SK-N-DZ (cell line): ENCODE measurements at regions not wholly inside any gene's neighbourhood (a gene's known extent, or its start where the extent isn't known, plus 50 kb on each side); places are given as distances from the start of the nearest gene placed in this dataset.
"Not testable (repeated sequence)": the region's sequence is repeated elsewhere in the genome, so short reads cannot be mapped to it uniquely, and the experiment has no call there.

ENCODE experiments used
- DNase-seq: peaks from one replicate; pipeline ENCODE4 v3.0.0-alpha.2; 2015; ENCODE audit warnings: low spot score

- no peak for DNase-seq
These were observed 85.1 kb upstream of the NAV2 start for GRCh38 chr11:19627566-19627965.

- DNase-seq: no peak
These were observed 87.2 kb upstream of the NAV2 start for GRCh38 chr11:19625438-19625837.

DNA sequence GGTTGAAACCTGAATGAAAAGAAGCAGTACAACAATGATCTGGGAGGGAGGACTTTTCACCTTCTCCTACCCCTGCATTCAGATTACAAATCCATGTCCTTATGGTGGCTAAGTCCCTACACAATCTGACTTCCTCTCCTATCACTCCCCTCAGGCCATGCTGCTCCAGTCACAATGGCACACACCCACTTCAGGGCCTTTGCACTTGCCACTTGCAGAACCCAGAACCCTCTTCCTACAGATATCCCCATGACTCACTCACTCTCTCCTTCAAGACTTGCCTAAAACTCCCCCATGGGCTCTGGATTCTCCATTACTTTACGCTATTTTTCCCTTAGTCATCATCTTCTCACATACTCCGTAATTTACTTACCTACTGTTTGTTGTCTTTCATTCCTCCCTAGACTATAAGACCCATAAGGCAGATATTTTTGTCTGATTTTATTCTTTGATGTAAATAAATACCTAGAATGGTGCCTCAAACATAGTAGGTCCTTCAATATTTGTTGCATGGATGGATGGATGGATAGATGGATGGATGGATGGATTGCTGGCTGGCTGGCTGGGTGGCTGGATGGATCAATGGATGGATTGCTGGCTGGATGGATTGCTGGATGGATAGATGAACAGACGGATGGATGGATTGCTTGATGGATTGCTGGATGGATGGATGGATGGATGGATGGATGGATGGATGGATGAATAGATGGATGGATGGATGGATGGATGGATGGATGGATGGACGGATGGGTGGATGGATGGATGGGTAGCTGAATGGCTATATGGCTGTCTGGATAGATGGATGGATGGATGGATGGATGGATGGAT is 94.7 kb upstream of the NAV2 start:
- no peak for DNase-seq

GRCh38 chr11:19615341-19616183 is 97.1 kb upstream of the NAV2 start:
- DNase-seq: no peak

DNA sequence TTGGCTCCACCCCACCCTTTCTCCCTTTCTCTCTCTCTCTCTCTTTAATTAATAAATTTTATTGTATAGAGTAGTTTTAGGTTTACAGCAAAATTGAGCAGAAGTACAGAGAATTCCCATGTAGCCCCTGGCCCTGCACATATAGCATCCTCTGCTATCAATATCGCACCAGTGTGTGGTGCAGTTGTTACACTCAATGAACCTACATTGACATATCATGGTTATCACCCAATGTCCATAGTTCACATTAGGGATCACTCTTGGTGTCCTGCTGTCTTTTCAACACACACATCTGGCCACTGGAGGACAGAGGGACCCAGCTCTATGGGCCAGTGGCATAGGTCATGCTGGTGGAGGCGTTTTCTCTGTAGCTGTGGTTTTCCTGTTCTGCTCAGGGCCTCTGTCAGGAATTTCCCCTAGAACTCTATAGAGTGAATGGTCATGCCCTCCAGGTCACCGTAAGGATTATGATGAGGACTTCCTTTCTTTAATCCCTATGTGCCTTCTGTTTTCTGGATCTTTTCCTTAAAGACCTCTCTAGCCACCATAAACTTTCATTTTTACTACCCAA is 98.2 kb upstream of the NAV2 start:
- DNase-seq: no peak

- not testable (repeated sequence) for DNase-seq
These were observed 100.6 kb upstream of the NAV2 start for GRCh38 chr11:19612025-19612424.

DNA sequence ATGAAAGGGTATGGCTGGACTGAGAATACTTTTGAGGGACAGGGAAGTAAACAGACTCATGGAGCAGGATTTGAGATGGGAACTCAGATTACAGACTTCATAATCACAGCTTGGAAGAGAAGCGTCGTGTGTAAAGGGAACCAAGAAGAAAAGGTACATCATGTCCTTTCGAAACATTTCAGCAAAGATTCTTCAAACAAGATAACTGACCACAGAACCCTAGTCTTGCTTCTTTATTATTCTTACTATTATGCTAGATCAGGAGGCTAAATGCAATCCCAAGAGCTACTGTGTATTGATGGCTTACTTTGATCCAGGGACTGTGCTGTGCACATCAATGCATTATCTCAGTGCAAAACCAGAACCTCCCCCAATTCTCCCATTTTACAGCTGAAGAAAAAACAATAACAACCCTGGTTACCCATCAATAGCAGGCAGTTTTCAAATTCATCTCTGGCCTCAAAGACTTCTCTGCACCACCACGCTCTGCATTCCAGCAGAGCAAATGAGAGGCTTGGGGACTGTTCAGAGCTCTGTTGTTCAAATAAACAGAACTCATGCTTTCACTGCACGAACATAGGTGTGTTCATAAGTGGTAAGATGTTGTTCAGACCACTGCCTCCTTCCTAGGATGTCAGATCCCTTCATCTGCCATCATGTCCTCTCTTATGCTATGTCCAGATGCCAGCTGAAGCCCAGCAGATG is 104.8 kb upstream of the NAV2 start:
- DNase-seq: no peak

GRCh38 chr11:19606856-19607655 is 105.6 kb upstream of the NAV2 start:
- no peak for DNase-seq

GRCh38 chr11:19605520-19606371 is 106.9 kb upstream of the NAV2 start:
- DNase-seq: no peak

GRCh38 chr11:19604679-19605375 is 107.8 kb upstream of the NAV2 start:
- DNase-seq: no peak

DNA sequence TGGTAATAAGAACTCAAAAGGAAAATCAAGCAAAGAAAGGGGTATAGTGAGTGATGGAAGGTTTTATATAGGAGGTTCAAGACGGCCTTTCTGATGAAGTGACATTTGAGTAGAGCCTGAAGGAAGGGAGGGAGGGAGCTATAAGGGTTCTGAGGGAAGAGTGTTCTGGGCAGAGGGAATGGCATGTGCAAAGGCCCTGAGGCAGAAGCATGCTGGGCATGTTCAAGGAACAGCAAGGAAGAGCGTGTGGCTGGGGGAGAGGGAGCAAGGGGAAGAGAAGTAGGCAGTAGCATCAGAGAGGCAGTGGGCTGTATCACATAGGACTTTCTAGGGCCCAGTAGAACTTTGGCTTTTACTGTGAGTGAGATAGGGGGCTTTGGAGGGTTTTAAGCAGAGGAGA is 108.9 kb upstream of the NAV2 start:
- no peak for DNase-seq

DNA sequence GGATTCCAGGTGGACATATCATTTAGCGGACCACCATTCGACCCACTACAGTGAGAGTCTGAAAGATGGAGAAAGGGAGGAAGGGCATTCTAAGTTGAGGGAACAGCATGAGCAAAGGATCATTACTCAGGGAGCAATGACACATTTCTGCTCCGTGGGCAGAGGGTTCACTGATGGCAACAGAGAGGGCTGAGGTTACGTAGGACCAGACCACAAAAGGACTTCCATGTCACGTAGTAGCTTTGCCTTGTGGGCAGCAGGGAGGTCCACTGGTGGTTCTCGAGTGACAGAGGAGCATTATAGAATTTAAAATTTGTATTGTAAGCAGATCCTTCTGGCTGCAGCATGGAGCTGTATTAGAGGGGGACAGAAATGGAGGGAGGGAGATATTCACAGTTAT is 109.7 kb upstream of the NAV2 start:
- DNase-seq: no peak

GRCh38 chr11:19602406-19602805 is 110.2 kb upstream of the NAV2 start:
- DNase-seq: no peak

DNA sequence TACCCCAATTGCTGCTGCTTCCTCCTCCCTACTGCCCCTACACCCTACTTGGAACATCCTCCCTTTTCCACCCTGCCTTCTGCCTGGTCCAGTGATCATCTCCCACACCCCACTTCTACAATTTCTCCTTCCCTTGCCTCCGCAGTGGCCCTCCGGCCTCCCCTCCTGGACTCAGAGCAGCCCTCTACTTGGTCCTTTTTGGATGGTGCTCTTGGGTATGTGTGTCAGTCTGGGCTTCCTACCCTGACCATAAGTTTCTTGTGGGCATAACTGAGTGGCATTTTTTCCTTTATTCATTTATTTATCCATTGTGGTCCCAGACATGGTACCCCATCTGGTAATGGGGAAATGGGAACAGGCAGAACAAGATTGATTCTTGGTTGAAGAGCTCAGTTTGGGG is 111.4 kb upstream of the NAV2 start:
- DNase-seq: no peak

DNA sequence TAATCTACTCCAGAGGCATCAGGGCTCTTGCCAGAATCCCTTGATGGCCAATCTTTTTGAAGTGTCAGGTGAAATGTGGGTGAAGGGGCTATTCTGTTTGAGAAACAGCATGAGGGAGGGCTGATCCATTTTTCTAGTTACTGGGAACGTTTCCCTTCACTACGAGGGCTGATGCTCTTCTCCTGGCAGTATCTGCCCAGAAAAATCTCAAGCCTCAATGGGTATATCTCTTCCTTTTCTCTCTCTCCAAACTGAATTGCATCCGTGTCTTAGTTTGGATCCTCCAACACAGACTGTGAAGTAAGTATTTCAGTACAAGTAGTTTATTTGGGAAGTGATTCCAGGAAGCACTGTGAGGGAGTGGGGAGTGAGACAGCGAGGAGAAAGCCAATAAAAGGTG is 113.0 kb upstream of the NAV2 start:
- DNase-seq: no peak

DNA sequence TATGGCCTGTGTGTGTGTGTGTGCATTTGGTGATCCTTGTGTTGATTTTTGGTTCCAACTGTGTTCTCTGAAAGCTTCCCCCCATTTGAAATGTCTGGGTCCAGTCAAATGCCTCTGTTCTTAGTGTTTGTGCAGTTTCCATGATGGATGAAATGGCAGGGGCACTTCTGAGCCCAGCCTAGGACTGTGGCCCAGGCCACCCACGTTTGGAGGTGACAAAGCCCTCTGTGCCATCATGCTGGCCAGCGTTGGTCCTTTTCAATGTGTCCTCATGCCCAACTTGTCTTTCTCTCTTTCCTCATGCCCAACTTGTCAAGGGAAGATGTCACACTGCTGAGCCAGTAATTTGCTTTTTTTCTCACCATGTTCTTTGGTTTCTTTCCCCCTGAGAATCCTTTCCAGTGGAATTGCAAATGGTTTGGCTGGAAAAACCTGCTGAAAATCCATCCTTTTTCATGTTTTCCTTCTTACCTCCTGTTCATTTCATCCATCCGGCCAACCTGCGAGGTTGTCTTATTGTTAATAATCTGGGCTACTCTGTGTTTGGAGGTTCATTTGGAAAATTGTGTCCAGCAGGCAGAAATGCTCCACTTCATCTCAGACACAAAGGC is 113.7 kb upstream of the NAV2 start:
- no peak for DNase-seq

DNA sequence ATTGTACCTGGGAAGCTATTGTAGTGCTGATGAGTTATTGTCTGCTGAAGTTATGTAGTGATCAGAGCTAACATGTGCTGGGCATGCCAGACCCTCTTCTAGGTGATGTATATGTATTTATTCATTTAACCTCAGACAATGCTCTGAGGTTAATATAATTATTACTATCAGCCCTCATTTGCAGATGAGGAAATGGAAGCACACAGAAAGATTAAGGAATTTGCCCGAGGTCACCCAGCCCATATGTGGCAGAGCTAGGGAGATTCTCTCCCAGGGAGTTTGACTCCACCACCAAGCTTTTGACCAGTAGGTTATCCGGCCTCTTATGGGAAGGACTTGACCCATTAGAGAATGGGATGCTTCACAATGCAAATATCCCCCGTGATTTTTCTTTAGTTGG is 114.2 kb upstream of the NAV2 start:
- no peak for DNase-seq

DNA sequence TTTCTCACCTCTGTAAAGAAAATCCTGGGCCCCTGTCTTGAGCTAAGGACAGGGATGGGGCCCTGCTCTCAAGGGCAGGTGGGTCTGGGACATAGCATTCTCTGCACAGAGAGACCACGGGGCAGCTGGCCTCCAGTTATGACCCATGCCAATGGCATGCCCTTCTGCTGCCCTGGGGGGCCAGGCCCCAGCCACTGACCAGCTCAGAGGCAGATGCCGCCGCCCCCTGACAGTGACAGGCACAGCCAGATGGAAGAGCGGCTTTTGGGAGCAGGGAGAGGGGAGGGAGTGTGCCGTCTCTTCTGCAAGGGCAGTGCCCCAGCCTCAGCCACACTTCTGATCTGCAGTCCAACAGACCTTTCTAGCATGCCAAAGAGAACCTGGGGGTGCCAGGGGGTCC is 114.8 kb upstream of the NAV2 start:
- DNase-seq: no peak

DNA sequence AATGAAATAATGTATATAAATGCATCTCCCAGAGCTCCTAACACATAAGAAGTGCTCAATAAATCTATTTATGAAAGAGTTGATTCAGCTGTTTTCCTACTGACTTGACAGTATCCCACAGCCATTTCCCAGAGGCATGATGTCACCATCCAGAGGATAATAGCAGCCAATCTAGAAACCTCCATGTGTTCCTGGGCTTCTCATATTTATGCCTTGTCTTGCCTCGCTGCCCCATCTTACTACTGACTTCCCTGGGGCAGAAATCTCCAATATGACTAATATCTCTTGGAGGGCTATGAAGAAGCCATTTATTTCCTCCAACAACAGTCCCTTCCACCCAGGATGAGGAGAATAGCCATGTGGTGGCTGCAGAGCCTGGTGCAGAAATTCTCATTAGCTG is 115.4 kb upstream of the NAV2 start:
- DNase-seq: no peak
